Spleen (tissue), 7 donors: ENCODE measurements at regions not wholly inside any gene's neighbourhood (a gene's known extent, or its start where the extent isn't known, plus 50 kb on each side); places are given as distances from the start of the nearest gene placed in this dataset.

Experiments
- POLR2A ChIP-seq, 3 donors: fragments of 450-650 bp; IDR thresholded peaks; one replicate each; pipeline ENCODE4 v1.5.1; 2017; ENCODE audit warnings: antibody characterized with exemption in 3 of 3, mild to moderate bottlenecking in 1 of 3
- TF ChIP-seq, protein P1 (sequence below), 11 experiments: fragments of 200-600 bp in 7 of 11; fragments of 450-650 bp in 4 of 11; sonication (generic) in 4 of 11; IDR thresholded peaks in 8 of 11; conservative IDR thresholded peaks in 3 of 11; 1 replicate in 7 of 11; 2 replicates in 4 of 11; pipeline versions ENCODE4 v1.4.0 to v1.8.0; 2016 to 2021; ENCODE audit warnings: antibody characterized with exemption in 11 of 11, inconsistent platforms in 4 of 11, mild to moderate bottlenecking in 1 of 11
- donor health status: DM: no; HTN: no; CAD: no; lungs with moderate emphysema.
- donor health status: DM: no; HTN: no; CAD: no.
- donor health status: DM: no; HTN: no; CAD: no.

DNA sequence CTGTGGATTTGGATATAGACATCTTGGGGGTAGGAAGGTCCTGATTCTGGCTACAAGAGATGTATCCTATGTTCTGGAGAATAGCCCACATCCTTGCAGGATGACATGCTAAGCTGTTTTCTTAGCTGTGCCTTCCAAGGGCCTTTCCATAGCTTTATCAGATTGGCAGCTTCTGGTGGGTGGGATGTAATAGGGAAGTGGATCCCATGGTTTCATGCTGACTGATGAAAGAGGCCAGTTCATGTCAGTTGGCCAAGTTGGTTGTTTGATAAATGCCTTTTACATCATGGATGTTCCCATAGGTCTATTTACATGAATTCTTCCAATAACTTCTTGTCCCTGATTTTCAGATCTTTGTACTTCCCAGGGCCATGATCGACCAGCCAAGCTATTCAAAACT is 169.1 kb upstream of the RMST start:
- TF ChIP-seq, protein P1, sequence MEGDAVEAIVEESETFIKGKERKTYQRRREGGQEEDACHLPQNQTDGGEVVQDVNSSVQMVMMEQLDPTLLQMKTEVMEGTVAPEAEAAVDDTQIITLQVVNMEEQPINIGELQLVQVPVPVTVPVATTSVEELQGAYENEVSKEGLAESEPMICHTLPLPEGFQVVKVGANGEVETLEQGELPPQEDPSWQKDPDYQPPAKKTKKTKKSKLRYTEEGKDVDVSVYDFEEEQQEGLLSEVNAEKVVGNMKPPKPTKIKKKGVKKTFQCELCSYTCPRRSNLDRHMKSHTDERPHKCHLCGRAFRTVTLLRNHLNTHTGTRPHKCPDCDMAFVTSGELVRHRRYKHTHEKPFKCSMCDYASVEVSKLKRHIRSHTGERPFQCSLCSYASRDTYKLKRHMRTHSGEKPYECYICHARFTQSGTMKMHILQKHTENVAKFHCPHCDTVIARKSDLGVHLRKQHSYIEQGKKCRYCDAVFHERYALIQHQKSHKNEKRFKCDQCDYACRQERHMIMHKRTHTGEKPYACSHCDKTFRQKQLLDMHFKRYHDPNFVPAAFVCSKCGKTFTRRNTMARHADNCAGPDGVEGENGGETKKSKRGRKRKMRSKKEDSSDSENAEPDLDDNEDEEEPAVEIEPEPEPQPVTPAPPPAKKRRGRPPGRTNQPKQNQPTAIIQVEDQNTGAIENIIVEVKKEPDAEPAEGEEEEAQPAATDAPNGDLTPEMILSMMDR (IDR thresholded peaks at IDR 0.05 in 8 of 11, conservative IDR thresholded peaks at IDR 0.05 in 3 of 11) = no peak
- no peak for TF ChIP-seq POLR2A (IDR thresholded peaks at IDR 0.05)
